GM12878 (cell line): ENCODE measurements at regions not wholly inside any gene's neighbourhood (a gene's known extent, or its start where the extent isn't known, plus 50 kb on each side); places are given as distances from the start of the nearest gene placed in this dataset.

Experiments
- NFIC ChIP-seq: IDR thresholded peaks from 2 replicates; pipeline ENCODE4 v1.6.1; 2012; ENCODE audit warnings: low read depth, mild to moderate bottlenecking, inconsistent platforms, low read length, moderate library complexity
- POLR2A ChIP-seq: IDR thresholded peaks from 2 replicates; pipeline ENCODE4 v1.6.1; 2011; ENCODE audit warnings: low read depth, mild to moderate bottlenecking, low read length
- SMC3 ChIP-seq: IDR thresholded peaks from 2 replicates; pipeline ENCODE4 v1.6.1; 2011; ENCODE audit warnings: low read length, improper control_type of control experiment, borderline replicate concordance
- TF ChIP-seq, protein P1 (sequence below): IDR thresholded peaks from 2 replicates; pipeline ENCODE4 v1.6.1; 2011; ENCODE audit warnings: borderline replicate concordance, low read depth, mild to moderate bottlenecking, moderate library complexity, mixed read lengths, low read length; ENCODE audit not compliant: insufficient read depth; ENCODE audit errors: extremely low read length
- TF ChIP-seq, protein P2 (sequence below), 3 experiments: IDR thresholded peaks in 2 of 3; conservative IDR thresholded peaks in 1 of 3; 2 replicates each; pipeline ENCODE4 v1.5.1; 2011; ENCODE audit warnings: low read depth in 3 of 3, low read length in 3 of 3, mild to moderate bottlenecking in 3 of 3, control low read depth in 2 of 3, moderate library complexity in 2 of 3, inconsistent platforms in 1 of 3, mixed read lengths in 1 of 3; ENCODE audit not compliant: control insufficient read depth in 2 of 3, insufficient read depth in 1 of 3; ENCODE audit errors: extremely low read depth in 1 of 3
- TF ChIP-seq, protein P3 (sequence below): fragments of 450-650 bp; IDR thresholded peaks from 2 replicates; pipeline ENCODE4 v1.6.1; 2016; ENCODE audit warnings: mild to moderate bottlenecking
- TF ChIP-seq, protein P4 (sequence below): IDR thresholded peaks from 2 replicates; pipeline ENCODE4 v1.6.1; 2012; ENCODE audit warnings: low read depth, low read length, improper control_type of control experiment
- TF ChIP-seq, protein P5 (sequence below): fragments of 450-650 bp; IDR thresholded peaks from 2 replicates; pipeline ENCODE4 v1.6.1; 2017; ENCODE audit warnings: antibody characterized with exemption, mild to moderate bottlenecking, moderate library complexity
- TF ChIP-seq, protein P6 (sequence below): fragments of 450-650 bp; IDR thresholded peaks from 2 replicates; pipeline ENCODE4 v1.6.1; 2017; ENCODE audit warnings: mild to moderate bottlenecking, moderate library complexity

DNA sequence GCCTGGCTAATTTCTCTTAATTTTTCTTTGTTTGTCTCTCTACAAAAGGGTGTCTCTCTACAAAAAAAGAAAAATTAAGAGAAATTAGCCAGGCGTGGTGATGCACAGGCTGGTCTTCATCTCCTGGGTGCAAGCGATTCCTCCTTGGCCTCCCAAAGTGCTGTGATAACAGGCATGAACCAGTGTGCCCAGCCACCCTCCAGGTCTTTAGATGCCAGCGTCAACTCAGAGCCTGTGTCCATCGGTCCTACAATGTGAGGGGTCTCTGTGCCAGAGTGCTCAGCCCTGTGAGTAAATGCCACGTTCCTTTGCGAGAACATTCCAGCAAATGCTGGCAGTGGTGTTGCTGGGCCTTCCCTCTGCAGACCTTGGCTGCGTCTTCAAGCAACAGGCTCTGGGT, 62.7 kb downstream of the IGF2 start:
- TF ChIP-seq, protein P1, sequence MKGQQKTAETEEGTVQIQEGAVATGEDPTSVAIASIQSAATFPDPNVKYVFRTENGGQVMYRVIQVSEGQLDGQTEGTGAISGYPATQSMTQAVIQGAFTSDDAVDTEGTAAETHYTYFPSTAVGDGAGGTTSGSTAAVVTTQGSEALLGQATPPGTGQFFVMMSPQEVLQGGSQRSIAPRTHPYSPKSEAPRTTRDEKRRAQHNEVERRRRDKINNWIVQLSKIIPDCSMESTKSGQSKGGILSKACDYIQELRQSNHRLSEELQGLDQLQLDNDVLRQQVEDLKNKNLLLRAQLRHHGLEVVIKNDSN = no peak
- TF ChIP-seq, protein P2, sequence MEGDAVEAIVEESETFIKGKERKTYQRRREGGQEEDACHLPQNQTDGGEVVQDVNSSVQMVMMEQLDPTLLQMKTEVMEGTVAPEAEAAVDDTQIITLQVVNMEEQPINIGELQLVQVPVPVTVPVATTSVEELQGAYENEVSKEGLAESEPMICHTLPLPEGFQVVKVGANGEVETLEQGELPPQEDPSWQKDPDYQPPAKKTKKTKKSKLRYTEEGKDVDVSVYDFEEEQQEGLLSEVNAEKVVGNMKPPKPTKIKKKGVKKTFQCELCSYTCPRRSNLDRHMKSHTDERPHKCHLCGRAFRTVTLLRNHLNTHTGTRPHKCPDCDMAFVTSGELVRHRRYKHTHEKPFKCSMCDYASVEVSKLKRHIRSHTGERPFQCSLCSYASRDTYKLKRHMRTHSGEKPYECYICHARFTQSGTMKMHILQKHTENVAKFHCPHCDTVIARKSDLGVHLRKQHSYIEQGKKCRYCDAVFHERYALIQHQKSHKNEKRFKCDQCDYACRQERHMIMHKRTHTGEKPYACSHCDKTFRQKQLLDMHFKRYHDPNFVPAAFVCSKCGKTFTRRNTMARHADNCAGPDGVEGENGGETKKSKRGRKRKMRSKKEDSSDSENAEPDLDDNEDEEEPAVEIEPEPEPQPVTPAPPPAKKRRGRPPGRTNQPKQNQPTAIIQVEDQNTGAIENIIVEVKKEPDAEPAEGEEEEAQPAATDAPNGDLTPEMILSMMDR (IDR thresholded peaks at IDR 0.05 in 2 of 3, conservative IDR thresholded peaks at IDR 0.05 in 1 of 3; ENCODE audit: control insufficient read depth in 2 of 3, extremely low read depth in 1 of 3, insufficient read depth in 1 of 3, low read depth in 3 of 3, low read length in 3 of 3) = no peak
- TF ChIP-seq NFIC = no peak
- no peak for TF ChIP-seq POLR2A
- no peak for TF ChIP-seq SMC3
- TF ChIP-seq, protein P3, sequence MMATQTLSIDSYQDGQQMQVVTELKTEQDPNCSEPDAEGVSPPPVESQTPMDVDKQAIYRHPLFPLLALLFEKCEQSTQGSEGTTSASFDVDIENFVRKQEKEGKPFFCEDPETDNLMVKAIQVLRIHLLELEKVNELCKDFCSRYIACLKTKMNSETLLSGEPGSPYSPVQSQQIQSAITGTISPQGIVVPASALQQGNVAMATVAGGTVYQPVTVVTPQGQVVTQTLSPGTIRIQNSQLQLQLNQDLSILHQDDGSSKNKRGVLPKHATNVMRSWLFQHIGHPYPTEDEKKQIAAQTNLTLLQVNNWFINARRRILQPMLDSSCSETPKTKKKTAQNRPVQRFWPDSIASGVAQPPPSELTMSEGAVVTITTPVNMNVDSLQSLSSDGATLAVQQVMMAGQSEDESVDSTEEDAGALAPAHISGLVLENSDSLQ = no peak
- TF ChIP-seq, protein P4, sequence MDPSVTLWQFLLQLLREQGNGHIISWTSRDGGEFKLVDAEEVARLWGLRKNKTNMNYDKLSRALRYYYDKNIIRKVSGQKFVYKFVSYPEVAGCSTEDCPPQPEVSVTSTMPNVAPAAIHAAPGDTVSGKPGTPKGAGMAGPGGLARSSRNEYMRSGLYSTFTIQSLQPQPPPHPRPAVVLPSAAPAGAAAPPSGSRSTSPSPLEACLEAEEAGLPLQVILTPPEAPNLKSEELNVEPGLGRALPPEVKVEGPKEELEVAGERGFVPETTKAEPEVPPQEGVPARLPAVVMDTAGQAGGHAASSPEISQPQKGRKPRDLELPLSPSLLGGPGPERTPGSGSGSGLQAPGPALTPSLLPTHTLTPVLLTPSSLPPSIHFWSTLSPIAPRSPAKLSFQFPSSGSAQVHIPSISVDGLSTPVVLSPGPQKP = no peak
- TF ChIP-seq, protein P5, sequence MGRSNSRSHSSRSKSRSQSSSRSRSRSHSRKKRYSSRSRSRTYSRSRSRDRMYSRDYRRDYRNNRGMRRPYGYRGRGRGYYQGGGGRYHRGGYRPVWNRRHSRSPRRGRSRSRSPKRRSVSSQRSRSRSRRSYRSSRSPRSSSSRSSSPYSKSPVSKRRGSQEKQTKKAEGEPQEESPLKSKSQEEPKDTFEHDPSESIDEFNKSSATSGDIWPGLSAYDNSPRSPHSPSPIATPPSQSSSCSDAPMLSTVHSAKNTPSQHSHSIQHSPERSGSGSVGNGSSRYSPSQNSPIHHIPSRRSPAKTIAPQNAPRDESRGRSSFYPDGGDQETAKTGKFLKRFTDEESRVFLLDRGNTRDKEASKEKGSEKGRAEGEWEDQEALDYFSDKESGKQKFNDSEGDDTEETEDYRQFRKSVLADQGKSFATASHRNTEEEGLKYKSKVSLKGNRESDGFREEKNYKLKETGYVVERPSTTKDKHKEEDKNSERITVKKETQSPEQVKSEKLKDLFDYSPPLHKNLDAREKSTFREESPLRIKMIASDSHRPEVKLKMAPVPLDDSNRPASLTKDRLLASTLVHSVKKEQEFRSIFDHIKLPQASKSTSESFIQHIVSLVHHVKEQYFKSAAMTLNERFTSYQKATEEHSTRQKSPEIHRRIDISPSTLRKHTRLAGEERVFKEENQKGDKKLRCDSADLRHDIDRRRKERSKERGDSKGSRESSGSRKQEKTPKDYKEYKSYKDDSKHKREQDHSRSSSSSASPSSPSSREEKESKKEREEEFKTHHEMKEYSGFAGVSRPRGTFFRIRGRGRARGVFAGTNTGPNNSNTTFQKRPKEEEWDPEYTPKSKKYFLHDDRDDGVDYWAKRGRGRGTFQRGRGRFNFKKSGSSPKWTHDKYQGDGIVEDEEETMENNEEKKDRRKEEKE = no peak
- TF ChIP-seq, protein P6, sequence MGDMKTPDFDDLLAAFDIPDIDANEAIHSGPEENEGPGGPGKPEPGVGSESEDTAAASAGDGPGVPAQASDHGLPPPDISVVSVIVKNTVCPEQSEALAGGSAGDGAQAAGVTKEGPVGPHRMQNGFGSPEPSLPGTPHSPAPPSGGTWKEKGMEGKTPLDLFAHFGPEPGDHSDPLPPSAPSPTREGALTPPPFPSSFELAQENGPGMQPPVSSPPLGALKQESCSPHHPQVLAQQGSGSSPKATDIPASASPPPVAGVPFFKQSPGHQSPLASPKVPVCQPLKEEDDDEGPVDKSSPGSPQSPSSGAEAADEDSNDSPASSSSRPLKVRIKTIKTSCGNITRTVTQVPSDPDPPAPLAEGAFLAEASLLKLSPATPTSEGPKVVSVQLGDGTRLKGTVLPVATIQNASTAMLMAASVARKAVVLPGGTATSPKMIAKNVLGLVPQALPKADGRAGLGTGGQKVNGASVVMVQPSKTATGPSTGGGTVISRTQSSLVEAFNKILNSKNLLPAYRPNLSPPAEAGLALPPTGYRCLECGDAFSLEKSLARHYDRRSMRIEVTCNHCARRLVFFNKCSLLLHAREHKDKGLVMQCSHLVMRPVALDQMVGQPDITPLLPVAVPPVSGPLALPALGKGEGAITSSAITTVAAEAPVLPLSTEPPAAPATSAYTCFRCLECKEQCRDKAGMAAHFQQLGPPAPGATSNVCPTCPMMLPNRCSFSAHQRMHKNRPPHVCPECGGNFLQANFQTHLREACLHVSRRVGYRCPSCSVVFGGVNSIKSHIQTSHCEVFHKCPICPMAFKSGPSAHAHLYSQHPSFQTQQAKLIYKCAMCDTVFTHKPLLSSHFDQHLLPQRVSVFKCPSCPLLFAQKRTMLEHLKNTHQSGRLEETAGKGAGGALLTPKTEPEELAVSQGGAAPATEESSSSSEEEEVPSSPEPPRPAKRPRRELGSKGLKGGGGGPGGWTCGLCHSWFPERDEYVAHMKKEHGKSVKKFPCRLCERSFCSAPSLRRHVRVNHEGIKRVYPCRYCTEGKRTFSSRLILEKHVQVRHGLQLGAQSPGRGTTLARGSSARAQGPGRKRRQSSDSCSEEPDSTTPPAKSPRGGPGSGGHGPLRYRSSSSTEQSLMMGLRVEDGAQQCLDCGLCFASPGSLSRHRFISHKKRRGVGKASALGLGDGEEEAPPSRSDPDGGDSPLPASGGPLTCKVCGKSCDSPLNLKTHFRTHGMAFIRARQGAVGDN = no peak
